MG63 (cell line): ENCODE measurements at regions not wholly inside any gene's neighbourhood (a gene's known extent, or its start where the extent isn't known, plus 50 kb on each side); places are given as distances from the start of the nearest gene placed in this dataset.
"Not testable (repeated sequence)": the region's sequence is repeated elsewhere in the genome, so short reads cannot be mapped to it uniquely, and the experiment has no call there.

Source experiments
- DNase-seq: peaks from one replicate; pipeline ENCODE4 v3.0.0-alpha.2; 2020
- H3K27me3 ChIP-seq: fragments of 250-450 bp; sonication (Bioruptor Pico); 2 replicates; pipeline ENCODE4 v1.5.1; 2020; ENCODE audit warnings: mild to moderate bottlenecking, moderate library complexity
- H3K36me3 ChIP-seq: fragments of 250-450 bp; sonication (Bioruptor Pico); 2 replicates; pipeline ENCODE4 v1.5.1; 2020; ENCODE audit warnings: mild to moderate bottlenecking, moderate library complexity
- H3K4me3 ChIP-seq: fragments of 250-450 bp; sonication (Bioruptor Pico); 2 replicates; pipeline ENCODE4 v1.5.1; 2020; ENCODE audit warnings: mild to moderate bottlenecking, moderate library complexity
- H3K9me3 ChIP-seq: fragments of 250-450 bp; sonication (Bioruptor Pico); 2 replicates; pipeline ENCODE4 v1.5.1; 2020; ENCODE audit warnings: mild to moderate bottlenecking, moderate library complexity

DNA sequence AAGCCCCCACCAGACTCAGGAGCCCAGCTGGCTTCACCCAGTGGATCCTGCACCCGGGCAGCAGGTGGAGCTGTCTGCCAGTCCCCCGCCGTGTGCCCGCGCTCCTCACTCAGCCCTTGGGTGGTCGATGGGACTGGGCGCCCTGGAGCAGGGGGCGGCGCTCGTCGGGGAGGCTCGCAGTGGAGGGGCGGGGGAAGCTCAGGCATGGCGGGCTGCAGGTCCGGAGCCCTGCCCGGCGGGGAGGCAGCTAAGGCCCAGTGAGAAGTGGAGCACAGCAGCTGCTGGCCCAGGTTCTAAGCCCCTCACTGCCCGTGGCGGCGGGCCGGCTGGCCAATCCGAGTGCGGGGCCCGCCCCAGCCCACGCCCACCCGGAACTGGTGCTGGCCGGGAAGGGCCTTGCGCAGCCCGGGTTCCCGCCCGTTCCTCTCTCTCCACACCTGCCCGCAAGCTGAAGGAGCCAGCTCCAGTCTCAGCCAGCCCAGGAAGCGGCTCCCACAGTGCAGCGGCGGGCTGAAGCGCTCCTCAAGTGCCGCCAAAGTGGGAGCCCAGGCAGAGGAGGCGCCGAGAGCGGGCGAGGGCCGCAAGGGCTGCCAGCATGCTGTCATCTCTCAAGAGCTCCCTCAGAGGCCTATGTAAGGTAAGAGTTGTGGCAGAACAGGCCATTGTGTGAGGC is 1307.8 kb upstream of the TMEFF2 start:
- Histone ChIP-seq H3K36me3 (no peaks in the 10 kb centered on the region), H3K27me3 (no peaks in the 10 kb centered on the region), H3K9me3 (no peaks in the 10 kb centered on the region), H3K4me3 (no peak overlapping the region)
- no peak for DNase-seq

DNA sequence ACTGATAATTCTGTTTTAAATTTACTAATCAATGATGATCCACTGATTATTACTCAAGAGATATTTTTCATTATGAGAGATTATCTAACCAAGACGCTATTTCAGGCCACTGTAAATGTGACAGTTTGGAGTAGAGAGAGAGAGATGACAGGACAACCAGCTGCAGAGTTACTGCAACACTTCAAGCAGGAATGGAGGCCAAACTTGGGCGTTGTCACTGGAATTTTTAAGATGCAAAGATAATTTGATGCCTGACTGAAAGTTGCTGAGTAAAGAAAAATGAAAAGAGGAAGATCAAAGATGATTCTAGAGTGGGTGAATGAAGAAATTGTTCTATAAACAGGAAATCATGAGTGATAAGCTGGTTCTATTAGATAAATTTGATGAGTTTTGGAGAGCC is 1302.1 kb upstream of the TMEFF2 start:
- Histone ChIP-seq H3K4me3 (no peak overlapping the region), H3K27me3 (no peaks in the 10 kb centered on the region), H3K9me3 (no peaks in the 10 kb centered on the region), H3K36me3 (no peaks in the 10 kb centered on the region)
- no peak for DNase-seq

GRCh38 chr2:193482557-193482956 is 1287.8 kb upstream of the TMEFF2 start:
- Histone ChIP-seq H3K9me3 (no peaks in the 10 kb centered on the region), H3K36me3 (no peaks in the 10 kb centered on the region), H3K4me3 (no peak overlapping the region), H3K27me3 (no peaks in the 10 kb centered on the region)
- no peak for DNase-seq

GRCh38 chr2:193480187-193480586 is 1285.5 kb upstream of the TMEFF2 start:
- no peak overlapping the region for H3K4me3 ChIP-seq
- no peaks in the 10 kb centered on the region for H3K9me3 ChIP-seq
- no peaks in the 10 kb centered on the region for H3K27me3 ChIP-seq
- no peak for DNase-seq
- H3K36me3 ChIP-seq: no peaks in the 10 kb centered on the region

GRCh38 chr2:193476171-193476800 is 1281.6 kb upstream of the TMEFF2 start:
- 0 out of 2 replicates have a peak, but pooled peaks cover 2% of the 10 kb centered on the region for H3K9me3 ChIP-seq
- no peak for DNase-seq
- H3K36me3 ChIP-seq: no peaks in the 10 kb centered on the region
- no peaks in the 10 kb centered on the region for H3K27me3 ChIP-seq
- H3K4me3 ChIP-seq: no peak overlapping the region

GRCh38 chr2:193475038-193475437 is 1280.3 kb upstream of the TMEFF2 start:
- Histone ChIP-seq H3K9me3 (0 out of 2 replicates have a peak, but pooled peaks cover 2% of the 10 kb centered on the region), H3K4me3 (no peak overlapping the region), H3K36me3 (no peaks in the 10 kb centered on the region), H3K27me3 (no peaks in the 10 kb centered on the region)
- no peak for DNase-seq

DNA sequence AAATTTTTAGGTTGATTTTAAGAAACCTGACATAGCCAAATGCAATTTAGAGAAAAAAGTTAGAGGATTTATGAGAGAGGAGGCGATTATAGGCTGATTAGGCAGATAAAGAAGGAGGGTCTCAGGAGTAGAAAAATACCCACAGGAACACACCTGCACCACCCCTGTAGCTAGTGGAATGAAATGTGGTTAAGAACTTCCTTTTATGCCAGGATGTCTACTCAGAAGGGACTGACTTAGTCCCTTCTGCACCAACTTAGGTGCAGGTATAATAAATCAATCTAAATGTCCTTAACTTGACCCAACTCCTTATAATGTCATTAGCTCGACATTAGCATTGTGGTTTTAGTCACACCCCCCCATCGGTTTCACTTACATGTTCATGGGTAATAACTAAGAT is 1274.5 kb upstream of the TMEFF2 start:
- DNase-seq: no peak
- H3K4me3 ChIP-seq: no peak overlapping the region
- H3K27me3 ChIP-seq: no peaks in the 10 kb centered on the region
- no peaks in the 10 kb centered on the region for H3K36me3 ChIP-seq
- 0 out of 2 replicates have a peak, but pooled peaks cover 2% of the 10 kb centered on the region for H3K9me3 ChIP-seq

GRCh38 chr2:193467276-193467987 is 1272.7 kb upstream of the TMEFF2 start:
- no peaks in the 10 kb centered on the region for H3K9me3 ChIP-seq
- DNase-seq: no peak
- H3K4me3 ChIP-seq: no peak overlapping the region
- no peaks in the 10 kb centered on the region for H3K36me3 ChIP-seq
- H3K27me3 ChIP-seq: no peaks in the 10 kb centered on the region

GRCh38 chr2:193463011-193463410 is 1268.3 kb upstream of the TMEFF2 start:
- Histone ChIP-seq H3K27me3 (no peaks in the 10 kb centered on the region), H3K9me3 (no peaks in the 10 kb centered on the region), H3K36me3 (no peaks in the 10 kb centered on the region), H3K4me3 (no peak overlapping the region)
- no peak for DNase-seq

DNA sequence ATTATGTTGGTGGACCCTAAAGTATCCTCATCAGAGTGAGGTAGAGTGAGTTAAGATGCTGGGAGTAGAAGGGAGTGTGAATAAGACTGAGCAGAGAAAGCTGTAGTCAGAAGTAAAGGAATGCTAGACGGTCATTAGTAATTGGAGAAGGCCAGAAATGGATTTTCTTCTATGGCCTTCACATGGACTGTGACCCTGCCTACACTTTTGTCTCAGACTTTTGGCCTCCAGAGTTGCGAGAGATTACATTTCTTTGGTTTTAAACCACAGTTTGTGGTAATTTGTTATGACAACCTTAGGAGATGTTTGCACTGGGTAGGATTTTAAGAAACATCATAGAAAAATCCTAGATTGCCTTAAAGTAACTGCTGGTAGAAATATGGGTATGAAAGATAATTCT is 1267.7 kb upstream of the TMEFF2 start:
- DNase-seq: no peak

DNA sequence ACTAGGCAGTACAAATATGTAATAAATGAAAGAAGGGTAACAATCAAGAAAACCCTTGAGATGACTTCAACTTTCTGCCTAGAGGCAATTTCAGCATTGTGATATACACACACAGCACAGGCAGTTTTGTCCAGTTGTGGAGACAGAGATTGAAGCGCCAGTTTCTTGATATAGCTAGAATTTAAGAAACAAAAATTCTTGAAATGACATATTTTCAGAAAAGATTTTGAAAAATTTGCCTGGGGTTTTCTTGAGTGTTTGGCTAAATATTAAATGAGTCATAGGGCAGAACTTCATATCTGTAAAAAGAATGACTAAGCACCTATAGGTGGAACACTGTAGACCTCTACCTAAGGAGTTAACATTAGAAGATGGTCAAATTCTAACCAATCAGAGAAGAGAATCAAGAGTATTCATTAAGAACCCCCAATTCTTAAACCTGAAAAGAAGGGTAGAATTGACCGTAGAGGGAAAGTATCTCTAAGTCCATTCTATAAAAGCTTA is 1266.8 kb upstream of the TMEFF2 start:
- no peaks in the 10 kb centered on the region for H3K36me3 ChIP-seq
- no peak overlapping the region for H3K4me3 ChIP-seq
- DNase-seq: no peak
- no peaks in the 10 kb centered on the region for H3K9me3 ChIP-seq
- H3K27me3 ChIP-seq: no peaks in the 10 kb centered on the region

More for the DNA sequence above, 1267.7 kb upstream of the TMEFF2 start:
- Histone ChIP-seq H3K27me3 (no peaks in the 10 kb centered on the region), H3K4me3 (no peak overlapping the region), H3K36me3 (no peaks in the 10 kb centered on the region), H3K9me3 (no peaks in the 10 kb centered on the region)

DNA sequence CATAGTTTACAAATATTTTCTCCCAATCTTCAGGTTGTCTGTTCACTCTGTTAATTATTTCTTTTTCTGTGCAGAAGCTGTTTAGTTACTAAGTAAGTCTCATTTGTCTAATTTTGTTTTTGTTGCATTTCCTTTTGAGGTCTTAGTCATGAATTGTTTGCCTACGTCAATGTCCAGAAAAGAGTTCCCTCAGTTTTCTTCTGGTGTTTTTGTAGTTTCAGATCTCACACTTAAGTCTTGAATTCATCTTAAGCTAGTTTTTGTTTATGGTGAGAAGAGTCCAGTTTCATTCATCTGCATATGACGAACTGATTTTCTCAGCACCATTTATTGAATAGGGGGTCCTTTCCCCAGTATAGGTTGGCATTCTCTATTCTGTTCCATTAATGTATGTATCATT is 1252.2 kb upstream of the TMEFF2 start:
- H3K27me3 ChIP-seq: no peaks in the 10 kb centered on the region
- H3K9me3 ChIP-seq: no peaks in the 10 kb centered on the region
- no peak for DNase-seq

GRCh38 chr2:193442293-193442692 is 1247.6 kb upstream of the TMEFF2 start:
- Histone ChIP-seq H3K4me3 (no peak overlapping the region), H3K9me3 (no peaks in the 10 kb centered on the region), H3K36me3 (no peaks in the 10 kb centered on the region), H3K27me3 (no peaks in the 10 kb centered on the region)
- no peak for DNase-seq

More for the DNA sequence above, 1252.2 kb upstream of the TMEFF2 start:
- Histone ChIP-seq H3K4me3 (no peak overlapping the region), H3K36me3 (no peaks in the 10 kb centered on the region)

DNA sequence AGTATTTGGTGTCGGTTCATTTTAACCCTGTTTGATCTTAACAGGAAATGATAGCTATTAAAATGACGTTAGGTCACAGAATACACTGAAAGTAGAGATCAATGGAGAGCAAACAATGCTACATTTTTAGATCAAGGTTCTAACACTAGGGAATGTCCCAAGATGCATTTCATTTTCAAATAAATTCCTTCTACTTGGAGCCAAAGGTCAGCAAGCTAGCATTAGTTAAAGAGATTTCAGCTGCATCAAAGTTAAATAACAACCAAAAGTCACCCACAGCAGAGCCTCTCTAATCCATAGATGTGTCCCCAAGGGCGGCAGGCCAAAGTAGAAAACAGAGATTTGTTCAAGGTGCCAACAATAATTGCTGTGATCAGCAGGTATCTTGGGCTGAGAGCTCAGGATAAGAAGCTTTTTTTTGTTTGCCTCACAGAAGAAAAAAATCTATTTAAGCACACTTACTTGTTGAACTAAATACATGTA is 1233.6 kb upstream of the TMEFF2 start:
- H3K27me3 ChIP-seq: no peaks in the 10 kb centered on the region
- no peaks in the 10 kb centered on the region for H3K9me3 ChIP-seq
- H3K4me3 ChIP-seq: no peak overlapping the region
- no peaks in the 10 kb centered on the region for H3K36me3 ChIP-seq
- no peak for DNase-seq

DNA sequence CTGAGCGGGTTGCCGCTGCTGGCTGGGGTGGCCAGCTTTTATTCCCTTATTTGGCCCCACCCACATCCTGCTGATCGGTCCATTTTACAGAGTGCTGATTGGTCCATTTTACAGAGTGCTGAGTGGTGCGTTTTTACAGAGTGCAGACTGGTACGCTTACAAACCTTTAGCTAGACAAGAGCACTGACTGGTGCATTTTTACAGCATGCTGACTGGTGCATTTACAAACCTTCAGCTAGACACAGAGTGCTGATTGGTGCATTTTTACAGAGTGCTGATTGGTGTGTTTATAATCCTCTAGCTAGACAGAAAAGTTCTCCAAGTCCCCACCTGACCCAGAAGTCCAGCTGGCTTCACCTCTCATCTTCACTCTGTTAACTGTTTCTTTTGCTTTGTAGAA is 1217.6 kb upstream of the TMEFF2 start:
- H3K4me3 ChIP-seq, DNase-seq, H3K36me3 ChIP-seq: not testable (repeated sequence)

GRCh38 chr2:193409951-193410350 is 1215.2 kb upstream of the TMEFF2 start:
- Histone ChIP-seq H3K4me3 (no peak overlapping the region), H3K36me3 (no peaks in the 10 kb centered on the region), H3K27me3 (no peaks in the 10 kb centered on the region), H3K9me3 (no peaks in the 10 kb centered on the region; the same call in 1 of the 2 replicates)
- no peak for DNase-seq

More for the DNA sequence above, 1217.6 kb upstream of the TMEFF2 start:
- H3K27me3 ChIP-seq, H3K9me3 ChIP-seq: not testable (repeated sequence)

GRCh38 chr2:193382583-193382982 is 1187.8 kb upstream of the TMEFF2 start:
- no peaks in the 10 kb centered on the region for H3K36me3 ChIP-seq
- H3K4me3 ChIP-seq: no peak overlapping the region
- DNase-seq: no peak
- no peaks in the 10 kb centered on the region for H3K27me3 ChIP-seq
- no peaks in the 10 kb centered on the region for H3K9me3 ChIP-seq
